ENCODE measurements at regions not wholly inside any gene's neighbourhood (a gene's known extent, or its start where the extent isn't known, plus 50 kb on each side); places are given as distances from the start of the nearest gene placed in this dataset.

- DNase-seq (ENCODE audit: low spot score) = no peak
Measured at GRCh38 chr2:176502619-176503018, 233.4 kb downstream of the MTX2 start.

- DNase-seq (ENCODE audit: low spot score) = no peak
Measured at GRCh38 chr2:176503776-176504175, 234.5 kb downstream of the MTX2 start.

GRCh38 chr2:176504440-176504839 is 235.2 kb downstream of the MTX2 start:
- DNase-seq (ENCODE audit: low spot score) = no peak

GRCh38 chr2:176507786-176508185 is 238.5 kb downstream of the MTX2 start:
- no peak for DNase-seq (ENCODE audit: low spot score)

GRCh38 chr2:176508374-176508773 is 239.1 kb downstream of the MTX2 start:
- no peak for DNase-seq (ENCODE audit: low spot score)

- DNase-seq (ENCODE audit: low spot score) = no peak
Measured at GRCh38 chr2:176508984-176509740, 239.9 kb downstream of the MTX2 start.

GRCh38 chr2:176514276-176514675 is 245.0 kb downstream of the MTX2 start:
- no peak for DNase-seq (ENCODE audit: low spot score)

- no peak for DNase-seq (ENCODE audit: low spot score)
Measured at GRCh38 chr2:176514805-176515500, 245.7 kb downstream of the MTX2 start.

GRCh38 chr2:176516051-176516602 is 246.9 kb downstream of the MTX2 start:
- no peak for DNase-seq (ENCODE audit: low spot score)

GRCh38 chr2:176518823-176519222 is 249.6 kb downstream of the MTX2 start:
- no peak for DNase-seq (ENCODE audit: low spot score)

- no peak for DNase-seq (ENCODE audit: low spot score)
Measured at GRCh38 chr2:176521878-176522670, 252.8 kb downstream of the MTX2 start.

GRCh38 chr2:176525086-176525485 is 255.8 kb downstream of the MTX2 start:
- no peak for DNase-seq (ENCODE audit: low spot score)

GRCh38 chr2:176526995-176527901 is 258.0 kb downstream of the MTX2 start:
- no peak for DNase-seq (ENCODE audit: low spot score)

- no peak for DNase-seq (ENCODE audit: low spot score)
Measured at GRCh38 chr2:176531608-176532007, 262.4 kb downstream of the MTX2 start.

- no peak for DNase-seq (ENCODE audit: low spot score)
Measured at GRCh38 chr2:176533505-176534193, 264.4 kb downstream of the MTX2 start.

- no peak for DNase-seq (ENCODE audit: low spot score)
Measured at GRCh38 chr2:176534798-176535466, 265.7 kb downstream of the MTX2 start.

GRCh38 chr2:176535467-176536113 is 266.3 kb downstream of the MTX2 start:
- no peak for DNase-seq (ENCODE audit: low spot score)

GRCh38 chr2:176536439-176537133 is 267.3 kb downstream of the MTX2 start:
- no peak for DNase-seq (ENCODE audit: low spot score)

GRCh38 chr2:176537932-176538331 is 268.7 kb downstream of the MTX2 start:
- no peak for DNase-seq (ENCODE audit: low spot score)
